NB4 (cell line): ENCODE measurements at regions not wholly inside any gene's neighbourhood (a gene's known extent, or its start where the extent isn't known, plus 50 kb on each side); places are given as distances from the start of the nearest gene placed in this dataset.

ENCODE experiments used
- CTCF ChIP-seq: IDR thresholded peaks from one replicate; pipeline ENCODE4 v1.5.1; 2012; ENCODE audit warnings: low read depth, low read length
- MAX ChIP-seq: IDR thresholded peaks from 2 replicates; pipeline ENCODE4 v1.6.1; 2011; ENCODE audit warnings: low read depth, low read length
- POLR2A ChIP-seq: IDR thresholded peaks from 2 replicates; pipeline ENCODE4 v1.6.1; 2011; ENCODE audit warnings: mild to moderate bottlenecking; ENCODE audit not compliant: insufficient read length; ENCODE audit errors: extremely low read depth

- no peak for TF ChIP-seq CTCF
- no peak for TF ChIP-seq POLR2A
- no peak for TF ChIP-seq MAX
Observed at GRCh38 chr3:162765524-162765923, 1268.9 kb downstream of the OTOL1 start.
